HFFc6 (cell line): ENCODE measurements at regions not wholly inside any gene's neighbourhood (a gene's known extent, or its start where the extent isn't known, plus 50 kb on each side); places are given as distances from the start of the nearest gene placed in this dataset.

Experiments
- DNase-seq: peaks from one replicate; pipeline ENCODE4 v3.0.0-alpha.2; 2018
- H3K27ac Mint-ChIP-seq: 2 replicates; pipeline ENCODE4 v1.8.0; 2020; ENCODE audit warnings: mild to moderate bottlenecking, mixed read lengths
- H3K27me3 Mint-ChIP-seq: 2 replicates; pipeline ENCODE4 v1.8.0; 2021; ENCODE audit warnings: mild to moderate bottlenecking, moderate library complexity, mixed read lengths; ENCODE audit not compliant: insufficient read depth
- H3K36me3 Mint-ChIP-seq: 2 replicates; pipeline ENCODE4 v1.8.0; 2021; ENCODE audit warnings: low read depth, mixed read lengths
- H3K4me1 Mint-ChIP-seq: 2 replicates; pipeline ENCODE4 v1.8.0; 2020; ENCODE audit warnings: low read depth, mixed read lengths
- H3K4me3 Mint-ChIP-seq: 2 replicates; pipeline ENCODE4 v1.8.0; 2020; ENCODE audit warnings: mild to moderate bottlenecking, moderate library complexity, mixed read lengths
- H3K9me3 Mint-ChIP-seq: 2 replicates; pipeline ENCODE4 v1.8.0; 2020; ENCODE audit warnings: mild to moderate bottlenecking, mixed read lengths
- TF ChIP-seq, protein P1 (sequence below): fragments of 200-600 bp; sonication (generic); IDR thresholded peaks from 2 replicates; pipeline ENCODE4 v1.5.0; 2021; ENCODE audit warnings: antibody characterized with exemption, mild to moderate bottlenecking

DNA sequence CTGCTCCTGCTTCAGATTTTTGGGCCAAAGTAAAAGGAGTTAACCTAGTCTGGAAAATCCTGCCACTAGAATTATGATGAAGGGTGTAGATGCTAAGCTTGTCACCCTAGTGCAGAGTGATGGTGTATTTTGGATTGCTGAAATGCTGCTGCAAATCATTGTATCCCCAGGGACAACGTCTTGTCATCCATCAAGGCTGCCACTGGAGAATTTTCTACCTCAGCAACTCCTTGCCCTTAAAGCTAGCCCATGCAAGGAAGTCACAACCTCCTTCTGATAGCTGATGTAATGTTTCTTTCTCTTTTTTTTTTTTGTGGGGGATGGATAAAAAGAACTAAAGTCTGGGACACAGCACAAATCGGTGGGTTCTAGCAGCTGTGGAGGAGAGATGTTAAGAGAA, 139.4 kb upstream of the FRMD6 start:
- H3K9me3 Mint-ChIP-seq = no peaks in the 10 kb centered on the region
- DNase-seq = no peak
- no peaks in the 10 kb centered on the region for H3K27me3 Mint-ChIP-seq
- no peak overlapping the region for H3K27ac Mint-ChIP-seq
- H3K36me3 Mint-ChIP-seq = peaks cover 6% of the 10 kb centered on the region
- TF ChIP-seq, protein P1, sequence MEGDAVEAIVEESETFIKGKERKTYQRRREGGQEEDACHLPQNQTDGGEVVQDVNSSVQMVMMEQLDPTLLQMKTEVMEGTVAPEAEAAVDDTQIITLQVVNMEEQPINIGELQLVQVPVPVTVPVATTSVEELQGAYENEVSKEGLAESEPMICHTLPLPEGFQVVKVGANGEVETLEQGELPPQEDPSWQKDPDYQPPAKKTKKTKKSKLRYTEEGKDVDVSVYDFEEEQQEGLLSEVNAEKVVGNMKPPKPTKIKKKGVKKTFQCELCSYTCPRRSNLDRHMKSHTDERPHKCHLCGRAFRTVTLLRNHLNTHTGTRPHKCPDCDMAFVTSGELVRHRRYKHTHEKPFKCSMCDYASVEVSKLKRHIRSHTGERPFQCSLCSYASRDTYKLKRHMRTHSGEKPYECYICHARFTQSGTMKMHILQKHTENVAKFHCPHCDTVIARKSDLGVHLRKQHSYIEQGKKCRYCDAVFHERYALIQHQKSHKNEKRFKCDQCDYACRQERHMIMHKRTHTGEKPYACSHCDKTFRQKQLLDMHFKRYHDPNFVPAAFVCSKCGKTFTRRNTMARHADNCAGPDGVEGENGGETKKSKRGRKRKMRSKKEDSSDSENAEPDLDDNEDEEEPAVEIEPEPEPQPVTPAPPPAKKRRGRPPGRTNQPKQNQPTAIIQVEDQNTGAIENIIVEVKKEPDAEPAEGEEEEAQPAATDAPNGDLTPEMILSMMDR = no peak
- H3K4me3 Mint-ChIP-seq = no peak overlapping the region
- H3K4me1 Mint-ChIP-seq = peaks cover 51% of the 10 kb centered on the region

DNA sequence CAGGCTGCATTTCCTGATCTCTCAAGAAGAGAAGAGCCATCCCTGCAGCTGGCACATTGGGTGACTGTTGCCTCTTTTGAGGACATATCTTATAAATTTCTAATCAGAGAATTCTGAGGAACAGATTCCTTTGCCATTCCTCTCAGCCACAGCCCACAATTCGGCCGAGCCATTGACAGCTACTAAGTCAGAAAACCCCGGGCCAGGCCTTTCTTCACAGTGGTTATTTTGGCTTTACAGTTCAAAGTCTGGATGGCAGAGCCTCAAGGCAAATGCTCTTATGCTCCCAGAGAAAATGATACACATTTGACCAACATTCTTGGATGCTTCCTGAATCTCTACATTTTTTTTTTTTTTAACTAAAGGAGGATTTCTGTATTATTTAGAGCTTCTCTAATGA, 138.4 kb upstream of the FRMD6 start:
- Mint-ChIP-seq H3K4me1 (peaks cover 42% of the 10 kb centered on the region), H3K4me3 (no peak overlapping the region), H3K27me3 (0 out of 2 replicates have a peak, but pooled peaks cover 2% of the 10 kb centered on the region), H3K27ac (peak overlapping the region; percentile 47), H3K36me3 (peaks cover 6% of the 10 kb centered on the region), H3K9me3 (no peaks in the 10 kb centered on the region)
- TF ChIP-seq, protein P1 = no peak
- peak; percentile 32 for DNase-seq

DNA sequence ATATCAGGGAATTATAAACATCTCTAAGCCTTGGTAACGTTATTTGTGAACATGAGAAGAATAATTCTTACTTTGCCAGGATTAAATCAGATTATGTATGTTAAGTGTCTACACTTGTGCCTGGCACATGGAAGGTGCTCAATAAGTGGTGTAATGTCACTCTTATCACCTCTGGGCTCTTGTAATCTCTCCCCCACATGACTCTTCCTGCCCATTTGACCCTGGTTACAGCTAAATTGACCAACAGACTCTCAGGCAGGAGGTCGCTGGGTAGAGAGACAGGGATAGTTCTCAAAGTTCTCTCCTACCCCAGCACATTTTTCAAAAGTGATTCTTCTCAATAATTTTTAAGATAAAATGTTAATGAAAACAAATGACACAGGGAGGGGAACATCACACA, 137.8 kb upstream of the FRMD6 start:
- H3K27ac Mint-ChIP-seq = peak overlapping the region; percentile 47; the same call in 1 of the 2 replicates
- H3K27me3 Mint-ChIP-seq = 0 out of 2 replicates have a peak, but pooled peaks cover 2% of the 10 kb centered on the region
- H3K4me3 Mint-ChIP-seq = no peak overlapping the region
- H3K9me3 Mint-ChIP-seq = no peaks in the 10 kb centered on the region
- peaks cover 6% of the 10 kb centered on the region for H3K36me3 Mint-ChIP-seq
- TF ChIP-seq, protein P1 = no peak
- no peak for DNase-seq
- H3K4me1 Mint-ChIP-seq = peaks cover 35% of the 10 kb centered on the region

DNA sequence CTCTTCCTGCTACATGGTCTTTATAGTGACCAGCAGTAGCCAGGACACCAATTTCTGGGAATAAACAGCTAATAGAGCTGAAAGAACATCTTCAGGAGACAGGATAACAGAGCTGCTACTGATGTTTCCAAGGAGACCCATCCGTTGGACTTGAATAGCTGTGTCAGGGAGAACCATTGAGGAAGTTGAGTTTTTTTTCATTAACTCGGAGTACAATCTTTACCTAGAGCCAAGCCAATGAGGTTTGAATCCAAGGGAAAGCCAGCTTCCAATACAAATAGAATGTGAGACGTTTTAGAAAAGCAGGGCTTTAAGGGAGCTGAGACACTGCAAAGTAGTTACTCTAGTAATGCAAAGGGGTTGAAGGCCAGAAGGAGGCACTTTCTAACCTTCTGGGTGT, 136.1 kb upstream of the FRMD6 start:
- Mint-ChIP-seq H3K9me3 (no peaks in the 10 kb centered on the region), H3K36me3 (peaks cover 6% of the 10 kb centered on the region), H3K4me1 (peaks cover 48% of the 10 kb centered on the region), H3K4me3 (no peak overlapping the region), H3K27me3 (0 out of 2 replicates have a peak, but pooled peaks cover 2% of the 10 kb centered on the region), H3K27ac (no peak overlapping the region)
- TF ChIP-seq, protein P1 = no peak
- no peak for DNase-seq

DNA sequence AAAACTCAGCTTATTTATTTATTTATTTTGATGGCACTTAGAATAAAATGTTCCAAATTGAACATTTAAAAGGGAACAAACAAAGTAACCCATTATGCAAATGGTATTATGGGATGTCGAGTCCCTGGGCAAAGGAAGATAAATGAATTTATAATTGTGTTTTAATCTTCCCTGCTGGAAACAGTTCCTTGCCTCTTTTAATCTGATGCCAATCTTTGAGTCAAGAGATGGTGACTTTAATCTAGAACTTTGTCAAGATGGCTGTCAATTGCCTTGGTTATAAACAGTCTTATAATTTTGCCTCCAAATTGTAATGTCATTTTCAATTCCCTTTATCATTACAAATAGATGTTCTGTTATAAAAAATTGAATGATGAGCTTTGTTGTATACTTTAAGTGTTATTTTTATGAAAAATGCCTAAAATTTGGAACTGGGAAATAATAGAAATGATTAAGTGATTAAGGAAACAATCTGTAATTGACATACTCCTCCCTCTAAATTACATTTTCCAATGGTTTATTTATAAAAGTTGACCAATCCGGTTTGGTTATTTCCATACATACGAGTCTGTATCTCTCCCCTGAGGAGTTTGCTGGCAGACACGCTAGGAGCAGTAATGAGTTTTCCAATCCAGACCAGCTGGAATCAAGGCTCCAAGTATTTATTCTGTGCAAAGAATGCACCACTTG, 134.9 kb upstream of the FRMD6 start:
- H3K27ac Mint-ChIP-seq = no peak overlapping the region

More for the DNA sequence above, 134.9 kb upstream of the FRMD6 start:
- no peaks in the 10 kb centered on the region for H3K9me3 Mint-ChIP-seq
- 0 out of 2 replicates have a peak, but pooled peaks cover 2% of the 10 kb centered on the region for H3K27me3 Mint-ChIP-seq
- H3K4me3 Mint-ChIP-seq = no peak overlapping the region
- peaks cover 48% of the 10 kb centered on the region for H3K4me1 Mint-ChIP-seq
- DNase-seq = no peak
- TF ChIP-seq, protein P1 = no peak
- no peaks in the 10 kb centered on the region for H3K36me3 Mint-ChIP-seq
